Activated naive CD4-positive, alpha-beta T cell treated with anti-CD3 and anti-CD28 coated beads, Interleukin-2, amount 50 U/mL, for 16 hours (primary cell): ENCODE measurements at regions not wholly inside any gene's neighbourhood (a gene's known extent, or its start where the extent isn't known, plus 50 kb on each side); places are given as distances from the start of the nearest gene placed in this dataset.

ENCODE experiments used
- DNase-seq: peaks from one replicate; pipeline ENCODE4 v3.0.0-alpha.2; 2020

DNA sequence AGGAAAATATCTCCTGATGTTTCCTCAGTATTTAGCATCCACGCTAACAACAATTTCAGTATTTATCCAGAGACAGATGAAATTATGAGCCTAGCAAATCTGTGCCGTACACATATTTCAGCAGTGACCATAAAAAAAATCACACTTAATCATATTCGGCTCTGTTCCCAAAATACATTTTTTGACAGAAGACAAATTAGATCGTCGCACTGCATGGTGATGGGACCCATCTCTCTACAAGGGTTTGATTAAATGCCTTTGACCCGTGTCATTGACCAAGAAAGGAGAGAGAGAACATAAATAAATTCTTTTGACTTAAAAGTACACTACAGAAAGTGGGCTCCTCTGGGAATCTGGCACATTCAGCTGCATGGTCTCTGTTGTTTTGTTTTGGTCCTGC, 215.3 kb upstream of the SEMA6D start:
- no peak for DNase-seq

DNA sequence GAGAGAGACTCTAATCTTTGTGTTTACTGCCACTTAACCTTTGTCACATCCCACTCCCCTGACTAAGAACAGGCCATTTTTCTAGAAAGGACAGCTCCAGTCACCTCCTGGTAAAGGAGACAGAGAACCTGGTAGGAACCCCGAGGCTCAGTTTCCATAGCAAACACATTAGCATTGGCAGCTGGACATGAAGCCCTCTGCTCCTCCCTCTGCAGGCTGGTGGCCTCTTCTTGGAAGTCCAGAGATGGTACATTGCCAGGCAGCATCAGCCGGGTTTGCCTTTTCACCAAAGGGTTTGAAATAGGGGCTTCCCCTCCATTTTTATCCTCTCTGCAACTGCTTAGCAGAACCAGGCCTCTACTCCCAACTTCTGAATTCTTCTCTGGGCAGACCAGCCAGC, 213.4 kb upstream of the SEMA6D start:
- DNase-seq = no peak

DNA sequence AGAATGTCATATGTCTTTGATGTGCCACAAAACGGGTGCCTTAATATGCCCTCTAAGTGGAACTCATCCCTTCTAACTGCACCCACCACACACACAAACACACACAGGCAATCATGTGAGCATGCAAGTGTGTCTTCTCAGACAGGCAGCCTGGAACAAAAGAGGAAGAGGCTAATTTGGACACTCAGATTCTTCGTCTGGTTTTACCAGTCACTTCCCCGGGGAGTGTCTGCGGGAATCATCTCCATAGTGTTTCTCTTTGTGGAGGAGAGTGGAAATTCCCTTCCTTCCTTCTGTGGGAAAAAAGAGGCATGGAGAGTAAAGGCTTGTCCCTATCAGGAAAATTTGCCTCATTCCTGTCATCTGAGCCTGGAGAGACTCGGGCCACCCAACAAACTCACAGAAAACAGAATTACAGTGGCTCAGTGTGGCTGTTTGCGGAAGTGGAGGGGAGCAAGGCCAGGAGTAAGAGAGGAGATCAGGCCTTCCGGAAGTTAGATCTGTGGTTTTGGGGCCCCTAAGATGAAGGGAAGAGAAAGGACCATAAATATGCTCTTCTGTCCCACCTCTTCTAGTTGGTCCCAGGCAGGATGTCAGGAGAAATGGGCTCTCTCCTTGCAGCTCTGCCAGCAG, 212.6 kb upstream of the SEMA6D start:
- DNase-seq = no peak

DNA sequence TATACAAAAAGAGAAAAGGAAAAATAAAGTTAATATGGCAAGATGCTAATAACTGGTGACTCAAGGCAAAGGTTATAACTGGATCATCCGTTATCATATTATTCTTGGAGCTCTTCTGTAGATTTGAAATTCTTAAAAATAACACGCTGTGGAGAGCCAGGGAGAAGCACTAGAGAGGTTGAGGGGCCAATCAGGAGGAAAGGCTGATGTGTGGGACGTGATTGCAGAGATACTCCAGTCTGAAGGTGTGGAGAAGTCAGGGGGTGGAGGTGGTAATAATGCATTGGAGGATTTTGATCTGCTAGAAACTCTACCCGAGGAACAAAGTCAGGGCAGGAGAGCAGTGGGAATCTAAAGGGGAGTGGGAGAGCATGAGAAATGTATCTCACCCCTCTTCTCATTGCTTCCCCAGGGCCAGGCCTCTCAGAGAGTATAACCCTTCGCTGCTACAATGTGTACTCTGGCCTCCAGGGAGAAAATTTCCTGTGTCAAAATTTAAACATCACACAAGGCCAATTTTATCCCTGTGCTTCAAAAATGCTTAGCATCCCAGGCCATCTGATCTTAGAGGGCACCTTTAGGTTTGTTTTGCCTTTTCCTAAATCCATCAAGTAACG, 211.5 kb upstream of the SEMA6D start:
- no peak for DNase-seq

DNA sequence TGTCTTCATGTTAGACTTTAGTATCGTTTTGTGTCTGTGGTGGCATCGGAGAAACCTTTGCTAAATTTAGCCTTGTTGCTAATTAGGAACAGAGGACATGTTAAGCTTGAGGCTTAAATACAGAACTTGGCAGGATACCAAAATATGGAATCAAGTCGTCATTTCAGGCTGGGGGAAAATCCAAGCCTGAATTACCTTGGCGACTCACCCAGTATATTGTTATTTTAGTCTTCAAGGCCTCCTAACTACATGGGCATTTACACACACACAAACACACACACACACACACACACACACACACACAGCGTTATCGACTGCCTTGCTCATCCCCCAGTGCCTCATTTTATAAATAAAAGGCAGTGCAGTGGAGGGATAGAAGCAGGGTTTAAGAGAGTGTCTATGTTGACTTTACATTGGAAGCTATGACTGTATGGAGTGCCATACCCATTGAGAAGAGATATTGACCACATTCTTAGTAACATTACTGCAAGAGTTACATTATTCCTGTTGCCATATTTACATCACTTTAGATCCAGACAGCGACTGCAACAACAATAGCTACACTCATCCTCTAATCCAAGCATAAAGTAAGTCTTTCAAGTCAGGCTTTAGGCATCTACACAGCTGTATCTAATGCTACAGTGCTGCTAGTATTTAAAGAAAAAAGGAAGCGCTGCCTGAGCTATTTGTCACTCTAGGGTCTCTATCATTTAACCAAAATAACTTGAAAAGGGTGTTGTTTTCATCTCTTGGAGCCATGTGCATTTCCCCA, 210.8 kb upstream of the SEMA6D start:
- no peak for DNase-seq

DNA sequence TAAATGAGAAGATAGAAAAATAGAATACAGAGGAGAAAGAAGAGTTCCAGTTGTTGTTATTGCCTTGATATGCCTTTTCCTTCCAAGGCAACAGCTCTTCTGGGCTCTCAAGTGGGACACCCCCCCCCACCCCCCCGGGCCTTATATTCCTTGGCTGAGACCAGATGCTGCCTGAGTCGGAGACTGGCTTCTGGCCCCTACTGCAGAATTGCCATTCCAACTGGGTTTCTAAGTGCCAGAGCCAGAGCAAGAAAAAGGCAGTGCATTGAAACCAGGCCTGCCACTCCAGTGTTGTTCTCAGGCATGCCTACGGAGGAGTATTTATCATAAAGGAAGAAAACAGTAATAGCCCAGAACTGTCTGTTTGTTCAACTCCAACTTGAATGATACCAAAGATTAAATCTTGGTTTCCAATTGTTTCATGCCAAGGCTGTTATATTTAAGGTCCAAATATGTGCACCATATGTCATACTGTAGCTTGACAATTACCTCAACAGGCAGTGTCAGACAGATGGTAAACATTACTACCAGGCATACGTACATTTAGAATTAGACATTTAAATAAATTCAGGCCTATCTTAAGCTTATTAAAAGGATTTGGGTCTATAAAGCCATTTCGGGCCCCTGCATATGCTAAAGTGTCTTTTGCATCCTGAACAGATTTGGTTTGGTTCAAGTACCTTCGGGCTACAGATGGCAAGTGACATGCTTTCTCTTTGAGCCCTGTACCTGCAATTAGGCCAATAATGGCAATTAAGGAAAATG, 209.9 kb upstream of the SEMA6D start:
- DNase-seq = no peak

DNA sequence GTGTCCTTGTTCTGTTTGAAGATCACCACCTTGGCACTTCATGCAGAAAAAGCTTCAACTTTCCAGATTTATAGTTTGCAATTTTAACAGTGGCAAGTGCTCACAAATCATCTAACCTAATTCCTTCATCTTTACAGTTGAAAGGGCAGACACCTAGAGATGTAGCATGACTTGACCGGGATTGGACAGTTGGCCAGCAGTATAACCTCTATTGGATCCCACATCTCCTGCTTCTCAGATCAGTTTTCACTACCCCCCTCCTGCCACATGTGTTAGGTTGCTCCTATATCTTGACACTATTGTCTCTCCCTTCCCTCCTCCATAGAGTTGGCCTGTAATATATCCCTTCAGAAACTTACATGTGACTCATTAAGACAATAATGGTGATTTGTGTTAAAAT, 206.0 kb upstream of the SEMA6D start:
- no peak for DNase-seq

DNA sequence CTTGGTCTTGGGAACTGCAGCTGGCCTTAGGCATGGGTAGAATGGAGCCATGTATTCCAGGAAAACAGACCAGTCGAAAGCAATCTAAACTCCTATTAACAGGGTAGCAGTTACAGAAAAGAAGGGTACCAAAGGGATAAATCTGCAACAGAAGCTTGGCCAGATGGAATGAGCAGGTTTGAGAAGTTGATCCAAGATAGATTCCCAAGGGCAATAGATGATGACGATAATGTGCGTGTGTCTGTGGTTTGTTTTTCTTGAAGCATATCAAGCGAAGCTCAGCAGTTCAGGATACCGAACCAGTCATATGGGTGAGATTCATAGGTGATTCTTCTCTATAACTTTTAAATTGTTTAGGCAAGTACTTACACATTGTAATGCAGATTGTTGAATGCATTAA, 203.8 kb upstream of the SEMA6D start:
- DNase-seq = no peak

DNA sequence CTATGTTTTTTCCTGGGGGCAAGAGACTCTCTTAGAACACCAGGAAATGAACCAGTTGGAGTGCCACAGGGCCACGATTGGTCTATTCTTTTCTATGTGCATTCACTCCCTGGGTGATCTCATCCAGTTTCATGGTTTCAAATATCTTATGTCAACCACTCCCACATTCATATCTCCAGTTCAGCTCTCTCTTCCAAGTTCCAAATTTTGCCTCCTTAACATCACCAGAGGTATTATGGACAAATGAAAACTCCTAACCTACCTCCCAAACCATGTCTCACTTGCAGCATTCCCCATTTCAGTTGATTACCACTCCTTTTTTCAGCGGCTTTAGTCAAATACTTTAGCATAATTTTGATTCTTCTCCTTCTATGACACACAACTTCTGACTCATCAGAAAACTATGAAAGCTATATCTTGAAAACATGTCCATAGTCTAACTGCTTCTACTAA, 203.1 kb upstream of the SEMA6D start:
- no peak for DNase-seq

DNA sequence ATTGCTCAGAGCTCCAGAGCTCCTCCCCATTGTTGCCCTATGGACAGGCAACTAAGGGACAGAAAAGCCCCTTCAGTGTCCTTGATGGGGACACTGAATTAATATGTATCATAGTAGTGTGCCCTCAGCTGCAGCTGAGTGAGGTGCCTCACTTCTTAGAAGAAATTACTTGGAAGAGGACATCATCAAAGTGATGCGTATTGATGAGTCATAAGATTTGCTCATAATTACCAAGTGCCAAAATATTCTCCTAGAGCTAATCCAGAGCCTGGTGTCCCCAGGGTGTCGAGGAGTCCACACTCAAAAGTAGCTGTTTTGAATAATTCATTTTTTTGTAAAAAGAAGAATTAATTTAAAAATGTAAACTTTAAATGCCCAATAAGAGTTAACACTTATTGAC, 200.7 kb upstream of the SEMA6D start:
- no peak for DNase-seq

DNA sequence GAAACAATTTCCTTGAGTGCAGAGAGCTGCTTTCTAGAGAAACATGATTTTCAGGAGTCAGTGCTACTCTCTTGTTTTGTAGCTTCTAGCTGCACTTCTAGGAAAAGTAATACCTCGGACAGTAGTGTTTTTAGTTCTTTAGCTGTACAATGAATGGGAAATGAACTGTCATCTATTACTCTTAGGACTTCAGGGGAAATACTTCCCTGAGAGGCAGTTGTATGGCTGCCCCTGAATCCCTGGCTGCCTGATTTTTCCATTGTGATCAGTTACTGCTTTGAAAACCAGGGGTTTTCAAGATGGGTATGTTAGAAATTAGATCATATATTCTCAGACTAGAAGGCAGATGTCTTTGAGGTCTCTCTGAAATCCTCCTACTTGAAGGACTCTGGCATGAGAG, 200.3 kb upstream of the SEMA6D start:
- DNase-seq = no peak

DNA sequence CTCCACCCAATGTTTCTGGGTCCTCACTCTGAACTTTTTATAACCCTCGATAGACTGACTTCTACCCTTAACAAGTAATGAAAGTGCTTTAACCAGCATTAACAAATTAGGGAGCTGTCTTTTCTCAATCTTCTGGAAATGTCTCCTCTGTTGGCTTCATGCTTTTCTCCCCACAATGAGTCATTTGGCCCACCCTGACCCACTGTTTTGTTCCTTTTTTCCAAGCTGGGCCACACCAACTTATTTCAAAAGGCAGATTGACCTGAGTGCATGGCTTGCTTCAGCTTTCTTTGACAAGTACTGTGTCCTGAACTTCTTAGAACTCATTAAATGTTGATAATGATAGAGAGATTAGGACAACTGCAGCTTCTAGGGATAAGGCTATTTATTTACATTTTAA, 199.6 kb upstream of the SEMA6D start:
- no peak for DNase-seq

DNA sequence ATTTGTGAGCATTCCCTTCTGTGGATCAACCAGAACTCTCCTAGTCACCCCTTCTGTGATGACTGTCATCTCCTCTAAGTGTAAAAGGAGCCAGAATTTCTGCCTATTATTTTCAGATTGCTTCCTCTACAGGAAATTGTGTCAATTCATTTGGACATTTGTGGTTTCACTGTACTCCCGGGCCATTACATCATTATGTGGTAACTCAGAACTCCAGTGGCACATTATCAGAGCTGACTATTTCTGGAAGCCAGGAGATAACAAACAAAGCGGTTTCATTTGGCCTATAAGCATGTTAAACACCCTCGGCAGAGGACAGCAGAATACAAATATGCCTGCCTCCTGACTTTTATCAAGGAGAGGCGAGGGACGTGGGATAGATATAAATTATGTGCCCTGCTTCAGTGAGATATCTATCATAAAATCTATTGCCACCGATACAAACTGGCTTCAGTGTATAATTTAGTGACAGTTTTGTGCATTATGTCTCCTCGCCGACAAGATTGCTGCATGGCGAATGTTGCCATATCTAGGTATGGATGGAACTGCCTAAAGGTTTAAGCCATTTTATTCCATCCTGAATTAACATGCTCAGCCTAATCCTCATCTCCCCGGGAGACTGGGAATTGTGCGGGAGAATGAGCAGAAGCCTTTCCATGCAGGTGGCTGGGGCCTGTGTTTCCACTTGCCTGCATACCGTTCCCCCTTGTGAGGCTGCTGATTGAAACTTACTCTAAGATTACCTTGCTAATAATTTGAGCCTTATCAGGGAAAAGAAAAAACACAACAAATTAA, 193.4 kb upstream of the SEMA6D start:
- no peak for DNase-seq

DNA sequence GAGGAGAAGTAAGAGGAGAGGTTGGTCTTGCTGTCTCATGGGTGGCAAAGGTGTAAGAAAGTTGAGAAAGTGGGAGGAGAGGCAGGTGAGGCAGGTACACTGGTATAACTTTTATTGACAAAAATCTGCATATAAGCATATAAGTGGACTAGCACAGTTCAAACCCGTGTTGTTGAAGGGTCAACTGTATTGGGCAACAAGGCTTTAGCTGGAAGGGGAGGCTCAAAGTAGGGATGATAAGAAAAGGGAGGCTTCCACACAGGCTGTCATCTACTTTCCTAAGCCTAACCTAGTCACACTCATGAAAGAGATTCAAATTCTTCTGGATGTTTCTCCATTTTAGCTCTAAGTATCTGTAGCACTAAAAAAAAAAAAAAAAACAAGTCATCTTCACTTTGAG, 188.1 kb upstream of the SEMA6D start:
- no peak for DNase-seq

DNA sequence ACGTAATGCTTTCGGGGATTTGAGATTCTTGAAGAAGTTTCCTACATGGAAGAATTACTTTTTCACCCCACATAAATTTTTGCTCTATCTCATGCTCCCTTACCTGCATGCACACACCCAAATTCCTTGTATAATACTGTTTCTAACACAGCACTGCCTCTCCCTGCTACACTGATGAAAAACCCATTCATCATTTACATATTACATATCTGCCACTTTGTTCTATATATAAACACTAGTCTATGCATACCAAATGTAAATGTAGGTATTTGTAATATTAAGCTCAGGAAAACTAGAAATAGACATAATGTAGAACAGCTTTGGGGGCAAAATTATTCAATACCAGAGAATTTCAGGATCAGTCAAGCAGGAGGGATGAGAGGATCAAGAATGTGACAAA, 182.6 kb upstream of the SEMA6D start:
- no peak for DNase-seq

DNA sequence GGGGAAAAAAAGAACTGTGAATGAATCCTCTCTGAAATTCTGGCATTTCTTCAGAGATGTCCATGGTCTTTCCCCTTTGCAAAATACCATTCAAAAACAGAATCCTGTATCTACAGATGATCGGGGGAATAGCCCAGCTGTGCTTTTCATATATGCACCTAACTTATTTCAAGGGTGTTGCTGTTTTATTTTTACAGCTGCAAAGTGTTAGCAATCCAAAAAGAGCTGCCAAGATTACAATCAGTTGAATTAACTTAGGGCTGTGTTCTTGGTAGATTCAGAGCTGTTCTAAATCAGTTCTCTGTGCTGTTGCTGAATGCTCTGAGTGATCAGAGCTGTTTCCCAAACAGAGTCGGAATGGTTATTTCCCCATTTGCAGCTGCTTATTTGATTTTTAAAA, 175.7 kb upstream of the SEMA6D start:
- no peak for DNase-seq

DNA sequence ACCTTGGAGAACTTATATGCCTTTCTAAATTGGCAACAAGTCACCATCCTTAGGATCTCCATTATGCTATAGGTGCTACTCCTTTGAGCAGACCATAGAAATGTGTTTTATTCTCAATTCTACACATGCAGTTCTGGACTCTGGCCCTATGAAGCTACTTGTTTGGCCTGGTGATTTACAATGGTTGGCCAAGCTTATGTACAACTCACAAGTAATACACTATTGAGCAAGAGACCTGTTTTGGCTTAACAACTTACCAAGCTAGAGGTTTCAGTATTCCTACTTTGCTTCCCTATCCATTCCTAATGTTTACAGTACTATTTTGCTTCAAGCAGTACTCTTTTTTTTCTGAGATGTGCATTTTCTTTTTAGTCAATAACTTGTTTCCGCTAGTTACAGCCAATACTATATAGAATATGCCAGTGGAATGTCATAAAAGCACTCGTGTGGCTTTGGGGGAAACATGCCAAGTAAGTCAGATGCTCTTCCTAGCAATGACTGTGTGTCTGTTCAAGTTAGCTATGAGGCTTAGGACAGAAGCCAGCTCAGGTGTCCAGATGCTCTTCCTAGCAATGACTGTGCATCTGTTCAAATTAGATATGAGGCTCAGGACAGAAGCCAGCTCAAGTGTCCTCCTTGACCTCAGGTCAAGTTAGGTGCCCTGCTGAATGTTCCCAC, 174.9 kb upstream of the SEMA6D start:
- no peak for DNase-seq

DNA sequence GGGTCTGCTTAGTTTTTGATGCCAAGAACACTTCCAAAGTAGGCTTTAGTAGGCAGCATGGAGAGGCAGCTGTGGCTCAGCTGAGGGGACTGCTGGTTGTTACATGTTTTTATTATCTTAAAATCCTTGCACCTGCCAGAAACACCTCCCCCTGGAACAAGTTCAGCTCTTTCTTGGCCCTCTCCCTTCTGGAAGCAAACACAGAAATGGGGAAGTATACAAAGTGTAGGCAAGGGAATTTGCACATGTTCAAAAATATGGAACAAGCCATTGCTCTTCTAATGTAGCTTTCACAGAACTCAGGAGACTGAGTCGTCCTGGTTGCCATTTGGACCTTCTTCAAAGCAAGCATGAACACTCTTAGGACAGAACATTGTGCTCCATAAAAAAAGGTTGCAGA, 169.1 kb upstream of the SEMA6D start:
- DNase-seq = no peak

DNA sequence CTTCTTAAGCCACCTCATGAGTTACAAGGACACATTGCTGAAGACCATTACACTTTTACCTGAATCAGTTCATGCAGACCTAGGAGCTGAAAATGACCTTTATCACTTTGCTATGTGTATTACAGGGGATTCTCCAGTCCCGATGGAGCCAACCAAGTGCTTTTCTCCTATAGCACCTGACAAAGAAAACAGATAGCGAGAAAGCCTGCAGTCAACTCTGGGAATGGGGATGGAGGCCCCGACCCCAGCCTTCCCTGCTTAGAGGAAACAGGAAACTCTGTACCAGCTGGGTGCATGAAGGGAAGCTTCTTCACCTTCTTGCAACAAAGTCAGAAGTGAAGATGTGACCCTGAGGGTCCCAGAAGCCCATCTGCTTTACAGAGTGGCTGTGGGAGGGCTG, 168.3 kb upstream of the SEMA6D start:
- no peak for DNase-seq

DNA sequence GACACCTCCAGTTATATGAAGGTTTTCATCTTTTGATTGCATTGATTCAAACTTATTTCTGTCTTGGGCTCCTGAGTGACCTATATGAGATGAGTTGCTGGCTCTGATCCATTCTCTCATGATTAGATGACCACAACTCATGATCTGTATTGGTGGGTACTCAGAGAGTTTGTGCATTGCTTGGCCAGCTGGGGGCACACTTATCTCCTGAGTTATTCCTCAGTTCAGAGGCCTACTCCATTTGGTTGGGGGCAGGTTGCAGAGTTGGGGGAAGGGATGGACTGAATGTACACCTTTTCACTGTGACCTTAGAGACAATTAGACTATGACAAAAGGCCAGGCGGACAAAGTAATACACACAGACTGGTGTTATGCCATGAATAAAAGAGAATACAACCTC, 166.2 kb upstream of the SEMA6D start:
- DNase-seq = no peak

DNA sequence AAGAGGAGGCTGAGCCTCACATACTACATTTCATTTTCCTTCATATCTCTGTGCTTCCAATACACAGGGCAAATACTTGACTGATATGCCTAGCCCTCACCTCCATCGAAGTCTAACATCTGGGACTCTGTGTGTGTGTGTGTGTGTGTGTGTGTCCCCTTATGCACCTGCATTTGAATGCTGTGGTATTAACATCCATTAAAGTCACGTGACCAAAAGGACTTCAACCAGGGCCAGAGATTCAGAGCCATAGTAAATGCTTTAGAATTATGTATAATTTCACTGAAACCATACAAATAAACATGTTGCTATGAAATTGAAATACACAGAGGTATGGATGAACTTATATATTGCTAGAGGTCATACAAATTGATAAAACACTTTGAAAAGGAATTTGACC, 165.8 kb upstream of the SEMA6D start:
- no peak for DNase-seq

DNA sequence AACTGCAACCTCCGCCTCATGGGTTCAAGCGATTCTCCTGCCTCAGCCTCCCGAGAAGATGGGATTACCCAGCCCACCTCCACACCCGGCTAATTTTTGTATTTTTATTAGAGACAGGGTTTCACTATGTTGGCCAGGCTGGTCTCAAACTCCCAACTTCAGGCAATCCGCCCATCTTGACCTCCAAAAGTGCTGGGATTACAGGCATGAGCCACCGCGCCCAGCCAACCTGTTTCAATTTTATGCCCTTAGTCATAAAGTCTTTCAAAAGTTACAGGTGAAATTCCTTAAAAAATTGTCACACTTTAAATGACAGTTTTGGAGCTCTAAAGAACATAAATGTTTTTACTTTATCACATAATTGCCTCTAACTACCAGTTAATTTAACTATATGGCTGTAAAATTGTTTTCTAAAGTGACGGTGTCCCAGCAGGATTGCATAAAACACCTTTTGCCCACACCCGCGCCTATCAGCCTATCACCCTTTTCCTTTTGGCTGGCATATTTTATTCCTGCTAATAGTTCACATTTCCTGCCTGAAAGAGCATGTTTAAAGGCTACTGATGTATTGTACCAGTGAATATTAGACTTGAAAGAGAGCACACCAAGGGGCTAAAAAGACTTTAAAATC, 164.2 kb upstream of the SEMA6D start:
- DNase-seq = no peak
